ENCODE measurements at regions not wholly inside any gene's neighbourhood (a gene's known extent, or its start where the extent isn't known, plus 50 kb on each side); places are given as distances from the start of the nearest gene placed in this dataset.

- DNase-seq = no peak
- H3K27ac ChIP-seq = no peak overlapping the region
- TF ChIP-seq, protein P1, sequence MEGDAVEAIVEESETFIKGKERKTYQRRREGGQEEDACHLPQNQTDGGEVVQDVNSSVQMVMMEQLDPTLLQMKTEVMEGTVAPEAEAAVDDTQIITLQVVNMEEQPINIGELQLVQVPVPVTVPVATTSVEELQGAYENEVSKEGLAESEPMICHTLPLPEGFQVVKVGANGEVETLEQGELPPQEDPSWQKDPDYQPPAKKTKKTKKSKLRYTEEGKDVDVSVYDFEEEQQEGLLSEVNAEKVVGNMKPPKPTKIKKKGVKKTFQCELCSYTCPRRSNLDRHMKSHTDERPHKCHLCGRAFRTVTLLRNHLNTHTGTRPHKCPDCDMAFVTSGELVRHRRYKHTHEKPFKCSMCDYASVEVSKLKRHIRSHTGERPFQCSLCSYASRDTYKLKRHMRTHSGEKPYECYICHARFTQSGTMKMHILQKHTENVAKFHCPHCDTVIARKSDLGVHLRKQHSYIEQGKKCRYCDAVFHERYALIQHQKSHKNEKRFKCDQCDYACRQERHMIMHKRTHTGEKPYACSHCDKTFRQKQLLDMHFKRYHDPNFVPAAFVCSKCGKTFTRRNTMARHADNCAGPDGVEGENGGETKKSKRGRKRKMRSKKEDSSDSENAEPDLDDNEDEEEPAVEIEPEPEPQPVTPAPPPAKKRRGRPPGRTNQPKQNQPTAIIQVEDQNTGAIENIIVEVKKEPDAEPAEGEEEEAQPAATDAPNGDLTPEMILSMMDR (IDR thresholded peaks at IDR 0.05 in 8 of 11, conservative IDR thresholded peaks at IDR 0.05 in 3 of 11) = no peak
- no peak for TF ChIP-seq POLR2AphosphoS5 (IDR thresholded peaks at IDR 0.05)
- H3K9me3 ChIP-seq = no peaks in the 10 kb centered on the region
- no peaks in the 10 kb centered on the region for H3K27me3 ChIP-seq (replicated peaks in 1 of 7)
- intact Hi-C loops (cut with DNase I; ENCODE audit: low total_unique reads) = no loop called here
- H3K4me3 ChIP-seq = no peak overlapping the region
- H3K4me1 ChIP-seq = no peaks in the 10 kb centered on the region
- no peaks in the 10 kb centered on the region for H3K36me3 ChIP-seq
Measured at GRCh38 chr1:221515496-221515895, 226.4 kb downstream of the DUSP10 start.

DNA sequence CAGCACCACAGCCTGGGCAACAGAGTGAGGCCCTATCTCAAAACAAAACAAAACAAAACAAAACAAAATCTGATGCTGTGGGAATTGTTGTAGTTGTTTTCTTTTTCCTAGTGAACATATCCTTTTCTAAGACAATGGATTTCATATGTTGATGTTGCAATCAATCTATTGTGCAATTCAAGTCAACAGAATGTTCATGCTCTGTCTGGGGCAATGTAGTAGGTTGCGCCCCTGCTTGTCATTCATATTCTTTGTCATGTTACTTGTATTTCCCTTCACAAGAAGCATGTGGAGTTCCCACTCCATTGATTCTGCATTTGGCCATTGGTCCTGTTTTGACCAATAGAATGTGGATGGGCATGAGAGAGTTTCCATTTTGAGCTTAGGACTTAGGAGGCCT, 223.9 kb downstream of the DUSP10 start:
- H3K36me3 ChIP-seq = no peaks in the 10 kb centered on the region
- DNase-seq = no peak
- WGBS, 5 donors = 78 to 91% (median 87%) methylated on average over 1 of the region's 1 CpG
- no peaks in the 10 kb centered on the region for H3K9me3 ChIP-seq
- H3K27ac ChIP-seq = no peak overlapping the region
- H3K4me1 ChIP-seq = no peaks in the 10 kb centered on the region
- H3K27me3 ChIP-seq (replicated peaks in 1 of 7) = no peaks in the 10 kb centered on the region
- no peak overlapping the region for H3K4me3 ChIP-seq
- intact Hi-C loops (cut with DNase I; ENCODE audit: low total_unique reads) = no loop called here
- no peak for TF ChIP-seq POLR2AphosphoS5 (IDR thresholded peaks at IDR 0.05)
- TF ChIP-seq, protein P1 (IDR thresholded peaks at IDR 0.05 in 8 of 11, conservative IDR thresholded peaks at IDR 0.05 in 3 of 11) = no peak
- no peak for TF ChIP-seq POLR2A (IDR thresholded peaks at IDR 0.05)

DNA sequence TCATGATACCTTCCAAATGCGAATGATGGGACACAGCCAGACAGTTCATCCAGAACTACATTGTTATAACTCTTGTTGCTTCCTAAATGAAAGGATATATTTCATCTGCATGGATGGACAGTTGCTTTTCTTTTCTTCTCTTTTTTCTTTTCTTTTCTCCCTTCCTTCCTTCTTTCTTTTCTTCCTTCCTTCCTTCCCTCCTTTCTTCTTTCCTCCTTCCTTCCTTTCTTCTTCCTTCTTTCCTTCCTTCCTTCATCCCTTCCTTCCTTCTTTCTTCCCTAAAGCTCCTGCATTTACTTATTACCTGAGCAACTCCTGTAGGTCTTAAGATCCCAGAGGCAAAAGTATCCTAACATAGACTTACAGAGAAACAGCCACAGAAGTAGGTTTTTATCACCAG, 221.6 kb downstream of the DUSP10 start:
- Histone ChIP-seq H3K4me3 (no peak overlapping the region), H3K27ac (no peak overlapping the region), H3K36me3 (no peaks in the 10 kb centered on the region), H3K27me3 (replicated peaks in 1 of 7) (no peaks in the 10 kb centered on the region), H3K4me1 (no peaks in the 10 kb centered on the region), H3K9me3 (no peaks in the 10 kb centered on the region)
- intact Hi-C loops (cut with DNase I; ENCODE audit: low total_unique reads) = no loop called here
- WGBS, 5 donors = 88 to 100% (median 96%) methylated on average over 1 of the region's 1 CpG
- DNase-seq = no peak
- TF ChIP-seq, protein P1 (IDR thresholded peaks at IDR 0.05 in 8 of 11, conservative IDR thresholded peaks at IDR 0.05 in 3 of 11) = no peak
- TF ChIP-seq POLR2AphosphoS5 (IDR thresholded peaks at IDR 0.05) (no peak), POLR2A (IDR thresholded peaks at IDR 0.05) (no peak)

GRCh38 chr1:221521686-221522085, 220.2 kb downstream of the DUSP10 start:
- Histone ChIP-seq H3K4me1 (no peaks in the 10 kb centered on the region), H3K27me3 (replicated peaks in 1 of 7) (no peaks in the 10 kb centered on the region), H3K4me3 (no peak overlapping the region), H3K9me3 (no peaks in the 10 kb centered on the region), H3K27ac (no peak overlapping the region), H3K36me3 (no peaks in the 10 kb centered on the region)
- no peak for TF ChIP-seq POLR2AphosphoS5 (IDR thresholded peaks at IDR 0.05)
- TF ChIP-seq POLR2A (IDR thresholded peaks at IDR 0.05) = no peak
- TF ChIP-seq, protein P1 (IDR thresholded peaks at IDR 0.05 in 8 of 11, conservative IDR thresholded peaks at IDR 0.05 in 3 of 11) = no peak
- intact Hi-C loops (cut with DNase I; ENCODE audit: low total_unique reads) = no loop called here
- 69 to 87% (median 82%) methylated on average over 3 of the region's 3 CpGs for WGBS, 5 donors
- DNase-seq = no peak

Data from spleen (tissue), 11 donors.